NOMO-1 treated with dmso at 0.1 percent for 144 hours (cell line): ENCODE measurements at regions not wholly inside any gene's neighbourhood (a gene's known extent, or its start where the extent isn't known, plus 50 kb on each side); places are given as distances from the start of the nearest gene placed in this dataset.
"Not testable (repeated sequence)": the region's sequence is repeated elsewhere in the genome, so short reads cannot be mapped to it uniquely, and the experiment has no call there.

Source experiments
- DNase-seq: peaks from one replicate; lab custom pipeline; 2025; ENCODE audit not compliant: unreplicated experiment; lab: John Stamatoyannopoulos, UW

- DNase-seq = no peak
Observed at GRCh38 chr4:131534944-131535645, 1614.0 kb upstream of the PCDH10 start.

GRCh38 chr4:131540256-131540655 is 1608.8 kb upstream of the PCDH10 start:
- no peak for DNase-seq

GRCh38 chr4:131547506-131547981 is 1601.5 kb upstream of the PCDH10 start:
- DNase-seq = no peak

DNA sequence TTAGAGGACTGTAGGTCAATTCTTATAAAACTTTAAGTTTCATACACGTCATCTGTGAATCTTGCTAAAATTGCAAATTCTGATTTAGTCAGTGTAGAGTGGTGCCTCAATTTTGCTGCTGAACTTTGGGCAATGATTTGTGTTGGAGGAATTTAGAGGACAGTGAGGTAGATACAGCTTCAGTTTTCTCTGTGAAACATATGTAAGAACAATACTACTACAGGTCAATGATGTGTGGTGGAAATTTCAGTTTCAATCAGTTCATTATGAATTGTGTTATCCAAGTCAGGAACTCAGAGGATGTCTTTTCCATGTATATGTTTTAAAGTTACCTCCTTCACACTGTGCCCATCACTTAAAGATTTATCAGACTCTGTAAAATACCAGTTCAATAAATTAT is 1597.8 kb upstream of the PCDH10 start:
- DNase-seq = no peak

DNA sequence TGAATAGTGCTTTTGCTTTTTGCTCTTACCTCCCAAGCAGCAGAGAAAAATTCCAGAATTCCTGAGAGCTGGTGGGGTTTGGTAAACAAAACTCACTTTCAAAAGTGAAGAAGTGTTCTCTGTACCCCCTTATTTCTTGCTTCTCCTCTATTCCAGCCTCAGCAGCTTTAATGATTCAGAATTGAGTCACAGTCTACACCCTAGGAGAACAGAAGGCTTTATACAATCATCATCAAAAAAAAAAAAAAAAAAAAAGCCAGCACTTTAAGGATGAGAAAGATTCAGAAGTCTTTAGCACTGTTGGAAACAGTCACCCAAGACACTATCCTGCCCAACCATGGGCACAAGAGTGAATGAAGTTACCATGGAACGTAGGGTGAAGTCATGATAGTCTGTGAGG is 1583.1 kb upstream of the PCDH10 start:
- no peak for DNase-seq

GRCh38 chr4:131584587-131584986 is 1564.5 kb upstream of the PCDH10 start:
- DNase-seq = no peak

DNA sequence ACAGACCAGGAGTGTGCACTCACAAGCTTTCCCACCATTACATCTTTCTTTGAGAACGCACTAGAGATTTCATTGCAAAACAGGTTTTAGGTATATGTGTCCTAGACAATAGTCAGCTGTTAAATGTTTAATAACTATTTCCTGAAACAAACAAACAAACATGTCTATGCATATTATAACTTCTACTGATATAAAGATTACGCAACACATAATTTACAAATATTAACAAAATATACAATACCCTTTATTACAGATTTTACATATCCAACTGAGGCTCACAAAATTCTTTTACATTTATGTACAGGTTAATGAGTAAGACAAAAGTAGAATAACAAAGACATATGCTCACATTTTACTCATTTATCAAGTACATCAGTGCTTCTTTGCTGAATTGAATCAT is 1554.0 kb upstream of the PCDH10 start:
- DNase-seq = no peak

DNA sequence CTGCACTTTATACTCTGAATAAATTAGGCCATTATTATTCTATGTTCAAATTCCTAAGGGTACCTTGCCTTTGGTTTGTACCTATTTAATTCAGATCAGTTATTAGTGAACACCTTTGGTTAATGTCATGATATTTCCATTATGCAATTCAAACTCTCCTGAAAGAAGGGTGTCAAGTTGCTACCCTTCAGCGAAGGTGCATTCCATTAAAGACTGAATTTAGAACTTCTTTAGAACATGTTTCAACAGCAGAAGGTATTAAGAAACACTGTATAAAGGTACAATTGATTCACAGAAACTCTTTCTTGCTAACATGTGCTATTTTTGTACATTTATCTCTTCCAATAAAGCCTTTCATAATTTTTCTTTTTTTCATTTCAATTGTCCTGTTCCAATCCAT is 1545.4 kb upstream of the PCDH10 start:
- no peak for DNase-seq

GRCh38 chr4:131609039-131609438 is 1540.1 kb upstream of the PCDH10 start:
- DNase-seq = no peak

- not testable (repeated sequence) for DNase-seq
Observed at GRCh38 chr4:131610517-131610916, 1538.6 kb upstream of the PCDH10 start.

- no peak for DNase-seq
Observed at GRCh38 chr4:131613086-131613823, 1535.8 kb upstream of the PCDH10 start.

DNA sequence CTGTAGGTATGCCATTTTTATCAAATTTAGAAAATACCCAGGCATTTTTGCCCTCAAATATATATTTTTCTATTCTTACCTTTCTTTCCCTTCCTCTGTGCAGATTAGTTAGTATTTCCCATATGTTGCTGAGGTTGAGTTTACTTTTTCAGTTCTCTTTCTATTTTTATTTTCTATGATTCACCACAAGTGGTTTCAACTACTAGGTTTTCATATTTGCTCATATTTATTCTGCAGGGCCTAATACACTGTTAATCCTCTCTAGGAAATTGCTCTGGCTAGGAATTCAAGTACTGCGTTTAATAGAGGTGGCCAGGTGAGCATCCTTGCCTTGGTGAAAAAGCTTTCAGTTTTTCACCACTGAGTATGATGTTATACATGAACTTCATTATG is 1535.3 kb upstream of the PCDH10 start:
- no peak for DNase-seq

GRCh38 chr4:131632877-131633276 is 1516.2 kb upstream of the PCDH10 start:
- no peak for DNase-seq

DNA sequence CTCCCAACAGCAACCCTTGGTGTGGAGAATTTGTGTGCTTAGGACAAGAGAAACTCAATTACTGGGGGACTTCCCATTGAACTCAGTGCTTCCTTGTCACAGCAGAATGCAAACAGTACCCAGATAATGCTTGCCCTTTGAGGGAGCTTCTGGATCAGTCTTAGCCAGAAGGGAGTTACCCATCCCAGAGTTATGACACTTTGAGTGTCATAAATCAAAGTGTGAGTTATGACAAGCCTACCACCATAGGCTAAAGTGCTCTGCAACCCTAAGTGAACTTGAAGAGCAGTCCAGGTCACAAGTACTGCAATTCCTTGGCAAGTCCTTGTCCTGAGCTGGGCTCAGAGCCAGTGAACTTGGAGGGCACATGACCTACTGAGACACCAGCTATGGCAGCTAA is 1513.9 kb upstream of the PCDH10 start:
- no peak for DNase-seq

DNA sequence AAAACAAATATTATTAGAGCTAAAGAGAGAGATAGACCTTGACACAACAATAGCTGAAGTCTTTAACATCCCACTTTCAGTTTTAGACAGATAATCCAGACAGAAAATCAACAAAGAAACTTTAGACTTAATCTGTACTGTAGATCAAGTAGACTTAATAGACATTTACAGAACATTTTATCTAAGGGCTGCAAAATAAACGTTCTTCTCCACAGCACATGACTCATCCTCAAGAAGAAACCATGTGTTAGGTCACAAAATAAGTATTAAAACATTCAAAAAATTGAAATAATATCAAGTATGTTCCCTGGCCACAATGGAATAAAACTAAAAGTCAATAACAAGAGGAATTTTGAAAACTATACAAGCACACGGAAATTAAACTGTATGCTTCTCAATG is 1510.3 kb upstream of the PCDH10 start:
- DNase-seq = no peak

GRCh38 chr4:131644619-131645018 is 1504.5 kb upstream of the PCDH10 start:
- no peak for DNase-seq

DNA sequence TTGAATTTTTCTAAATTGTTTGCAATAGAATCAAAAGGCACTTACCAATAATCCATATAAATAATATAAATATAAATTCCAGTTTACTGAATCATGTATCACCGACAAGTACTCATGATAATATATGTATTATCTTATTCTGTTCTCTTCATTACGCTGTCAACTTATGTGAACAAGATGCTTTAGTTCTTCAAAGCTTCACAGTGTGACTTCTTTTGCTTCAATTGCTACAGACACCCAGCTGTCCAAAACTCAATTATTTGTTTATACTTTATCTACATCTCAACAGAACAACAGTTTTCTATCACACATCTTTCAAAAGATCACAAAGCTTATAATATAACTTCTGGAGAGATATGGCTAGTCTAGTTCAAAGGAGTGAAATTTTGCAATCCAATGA is 1499.9 kb upstream of the PCDH10 start:
- DNase-seq = no peak

DNA sequence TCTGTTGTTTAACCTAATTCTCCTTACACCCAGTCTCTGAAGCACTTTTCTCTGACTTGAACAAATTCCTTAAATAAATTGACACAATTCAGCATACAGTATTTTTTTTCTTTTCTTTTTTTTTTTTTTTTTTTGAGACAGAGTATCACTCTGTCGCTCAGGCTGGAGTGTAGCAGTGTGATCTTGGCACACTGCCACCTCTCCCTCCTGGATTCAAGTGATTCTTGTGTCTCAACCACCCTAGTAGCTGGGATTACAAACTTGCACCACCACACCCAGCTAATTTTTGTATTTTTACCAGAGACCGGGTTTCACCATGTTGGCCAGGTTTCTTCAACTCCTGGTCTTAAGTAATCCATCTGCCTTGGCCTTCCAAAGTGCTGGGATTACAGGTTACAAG is 1498.1 kb upstream of the PCDH10 start:
- DNase-seq = no peak

DNA sequence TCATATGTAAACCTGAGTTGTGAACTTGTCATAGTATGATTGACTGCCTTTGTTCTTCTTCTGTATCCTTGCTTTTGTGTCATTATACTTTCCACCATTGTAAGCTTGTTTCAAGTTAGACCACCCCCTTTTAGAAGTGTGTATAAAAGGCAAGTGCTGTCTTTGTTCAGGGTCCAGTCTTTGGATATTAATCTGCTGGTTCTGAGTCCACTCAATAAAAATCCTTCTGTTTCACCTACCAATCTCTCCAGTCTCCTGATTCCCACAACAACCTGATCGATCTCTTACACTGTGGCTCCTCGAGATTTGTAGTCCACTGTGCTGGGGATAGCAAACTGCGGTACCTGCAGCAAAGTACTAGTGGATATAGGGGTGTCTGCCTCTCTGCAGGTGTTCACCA is 1465.8 kb upstream of the PCDH10 start:
- DNase-seq = not testable (repeated sequence)

DNA sequence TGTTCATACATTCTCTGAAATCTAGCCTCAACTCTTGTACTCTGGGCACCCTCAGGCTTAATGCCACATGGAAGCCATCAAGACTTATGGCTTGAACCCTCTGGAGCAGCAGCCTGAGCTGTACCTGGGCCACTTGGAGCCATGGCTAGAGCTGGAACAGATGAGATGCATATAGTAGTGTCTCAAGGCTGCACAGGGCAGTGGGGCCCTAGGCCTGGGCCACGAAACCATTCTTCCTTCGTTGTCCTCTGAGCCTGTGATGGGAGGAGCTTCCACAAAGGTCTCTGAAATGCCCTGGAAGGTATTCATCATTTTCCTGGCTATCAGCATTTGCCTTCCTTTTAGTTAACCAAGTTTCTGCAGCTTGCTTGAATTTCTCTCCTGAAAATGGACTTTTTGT is 1427.2 kb upstream of the PCDH10 start:
- no peak for DNase-seq

DNA sequence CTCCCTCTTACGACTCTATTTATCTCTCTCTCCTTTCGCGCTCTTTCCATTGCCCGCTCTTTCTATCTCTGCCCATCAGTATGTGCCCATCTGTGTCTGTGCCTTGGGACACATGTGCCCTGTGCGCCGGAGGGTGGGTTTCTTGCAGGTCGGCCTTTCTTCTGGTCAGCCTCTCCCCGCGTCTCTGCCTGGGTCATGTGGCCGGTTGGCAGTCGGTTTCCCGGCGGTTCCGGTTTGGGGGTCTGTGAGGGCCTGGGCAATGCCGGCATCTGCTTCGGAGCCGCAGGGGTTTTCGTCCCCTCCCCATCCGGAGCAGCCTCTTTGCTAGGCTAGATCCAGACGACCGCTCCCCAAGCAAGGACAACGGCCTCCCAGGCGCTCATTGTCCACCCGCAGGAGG is 1426.0 kb upstream of the PCDH10 start:
- DNase-seq = not testable (repeated sequence)

GRCh38 chr4:131724847-131725246 is 1424.2 kb upstream of the PCDH10 start:
- DNase-seq = not testable (repeated sequence)

- not testable (repeated sequence) for DNase-seq
Observed at GRCh38 chr4:131725521-131725920, 1423.6 kb upstream of the PCDH10 start.
